ENCODE measurements at regions not wholly inside any gene's neighbourhood (a gene's known extent, or its start where the extent isn't known, plus 50 kb on each side); places are given as distances from the start of the nearest gene placed in this dataset.

GRCh38 chr2:234615643-234616356 lies 118.9 kb upstream of the ARL4C start:
- intact Hi-C loops (cut with micrococcal nuclease; ENCODE audit: unreplicated experiment) (no loop called here), in situ Hi-C loops (cut with MboI) (no loop called here)
- ChIA-PET CTCF (no interaction called here), RAD21 (ENCODE audit: unreplicated experiment) (no interaction called here), SMC1A (ENCODE audit: uncharacterized antibody, unreplicated experiment) (no interaction called here), POLR2A (no interaction called here)
- Histone ChIP-seq H3K9ac (ENCODE audit: control insufficient read depth, insufficient read depth, low read length) (no peak overlapping the region), H4K20me1 (ENCODE audit: control insufficient read depth, insufficient read depth) (no peaks in the 10 kb centered on the region), H3K27ac (ENCODE audit: control insufficient read depth, insufficient read depth) (no peak overlapping the region), H3K4me3 (no peak overlapping the region), H3K36me3 (ENCODE audit: control insufficient read depth in 2 of 2, insufficient read depth in 2 of 2, low read length in 1 of 2) (no peaks in the 10 kb centered on the region), H2AFZ (ENCODE audit: control insufficient read depth, low read depth, low read length) (no peak overlapping the region), H3K9me3 (replicated peaks; ENCODE audit: control insufficient read depth, insufficient read depth, low read length) (no peaks in the 10 kb centered on the region), H3K4me2 (ENCODE audit: control insufficient read depth, insufficient read depth) (no peak overlapping the region), H3K4me1 (ENCODE audit: control insufficient read depth, insufficient read depth, low read length) (no peaks in the 10 kb centered on the region), H3K27me3 (replicated peaks in 1 of 2; ENCODE audit: control insufficient read depth in 2 of 2, insufficient read depth in 2 of 2, low read length in 1 of 2) (no peaks in the 10 kb centered on the region), H3K79me2 (ENCODE audit: control insufficient read depth, insufficient read depth, low read length) (no peaks in the 10 kb centered on the region)
- no peak for ATAC-seq
- TF ChIP-seq STAT3 (IDR thresholded peaks at IDR 0.05; ENCODE audit: low read depth, low read length): no peak
- TF ChIP-seq SUZ12 (IDR thresholded peaks at IDR 0.05; ENCODE audit: unreplicated experiment): no peak
- TF ChIP-seq MTA3 (IDR thresholded peaks at IDR 0.05; ENCODE audit: borderline replicate concordance, low read length): no peak
- no peak for TF ChIP-seq CTCF (IDR thresholded peaks at IDR 0.05 in 2 of 3, conservative IDR thresholded peaks at IDR 0.05 in 1 of 3; ENCODE audit: control insufficient read depth in 2 of 3, extremely low read depth in 1 of 3, insufficient read depth in 1 of 3, low read depth in 3 of 3, low read length in 3 of 3)
- WGBS (ENCODE audit: insufficient coverage, insufficient replicate concordance, low lambda C conversion rate, missing lambda C conversion rate): 5% methylated on average over 6 of the region's 6 CpGs
- DNase-seq (ENCODE audit: low read depth, low spot score): no peak
- FAIRE-seq: no peak
- no TSS peak for BruUV-seq (replicated peaks)

- H3K4me1 ChIP-seq (ENCODE audit: control insufficient read depth, insufficient read depth, low read length): no peaks in the 10 kb centered on the region
- no peak overlapping the region for H3K27ac ChIP-seq (ENCODE audit: control insufficient read depth, insufficient read depth)
- H3K27me3 ChIP-seq (replicated peaks in 1 of 2; ENCODE audit: control insufficient read depth in 2 of 2, insufficient read depth in 2 of 2, low read length in 1 of 2): no peaks in the 10 kb centered on the region
- no TSS peak for BruUV-seq (replicated peaks)
- ChIA-PET SMC1A (ENCODE audit: uncharacterized antibody, unreplicated experiment) (interaction anchor here (1.6 kb wide), 1 partner anchor 14 kb away, joined by 4 read pairs; no protein-coding TSS in a partner anchor), RAD21 (ENCODE audit: unreplicated experiment) (no interaction called here), CTCF (interaction anchor here (1.0 to 1.2 kb wide), 2 partner anchors 12 to 28 kb away, joined by 3 read pairs; no protein-coding TSS in a partner anchor), POLR2A (no interaction called here)
- FAIRE-seq (no peak), ATAC-seq (peak; percentile 32; the same call in 1 of the 3 replicates), DNase-seq (ENCODE audit: low read depth, low spot score) (no peak)
- in situ Hi-C loops (cut with MboI): no loop called here
- H3K36me3 ChIP-seq (ENCODE audit: control insufficient read depth in 2 of 2, insufficient read depth in 2 of 2, low read length in 1 of 2): no peaks in the 10 kb centered on the region
- H2AFZ ChIP-seq (ENCODE audit: control insufficient read depth, low read depth, low read length): no peak overlapping the region
- H3K9ac ChIP-seq (ENCODE audit: control insufficient read depth, insufficient read depth, low read length): no peak overlapping the region
- no peak overlapping the region for H3K4me2 ChIP-seq (ENCODE audit: control insufficient read depth, insufficient read depth)
- H4K20me1 ChIP-seq (ENCODE audit: control insufficient read depth, insufficient read depth): no peaks in the 10 kb centered on the region
- no peaks in the 10 kb centered on the region for H3K79me2 ChIP-seq (ENCODE audit: control insufficient read depth, insufficient read depth, low read length)
- intact Hi-C loops (cut with micrococcal nuclease; ENCODE audit: unreplicated experiment): no loop called here
- no peaks in the 10 kb centered on the region for H3K9me3 ChIP-seq (replicated peaks; ENCODE audit: control insufficient read depth, insufficient read depth, low read length)
- 0% methylated on average over 1 of the region's 1 CpG for WGBS (ENCODE audit: insufficient coverage, insufficient replicate concordance, low lambda C conversion rate, missing lambda C conversion rate)
- no peak for TF ChIP-seq NKRF (conservative IDR thresholded peaks at IDR 0.05)
- TF ChIP-seq EP300 (IDR thresholded peaks at IDR 0.05; ENCODE audit: borderline replicate concordance in 1 of 2, control insufficient read depth in 1 of 2, low read depth in 2 of 2, low read length in 2 of 2): no peak
- TF ChIP-seq CTCF (IDR thresholded peaks at IDR 0.05 in 2 of 3, conservative IDR thresholded peaks at IDR 0.05 in 1 of 3; ENCODE audit: control insufficient read depth in 2 of 3, extremely low read depth in 1 of 3, insufficient read depth in 1 of 3, low read depth in 3 of 3, low read length in 3 of 3): peak in 2 of 3 experiments; percentile 33 to 47; a peak in 3 of 6 replicates
- no peak for TF ChIP-seq RB1 (IDR thresholded peaks at IDR 0.05; ENCODE audit: borderline replicate concordance)
- TF ChIP-seq RAD21 (IDR thresholded peaks at IDR 0.05; ENCODE audit: insufficient read depth, low read depth, low read length): no peak
- TF ChIP-seq ZNF207 (IDR thresholded peaks at IDR 0.05; ENCODE audit: borderline replicate concordance): no peak
- no peak overlapping the region for H3K4me3 ChIP-seq
Observed at GRCh38 chr2:234611209-234611608, 114.3 kb upstream of the ARL4C start.
